ENCODE measurements at regions not wholly inside any gene's neighbourhood (a gene's known extent, or its start where the extent isn't known, plus 50 kb on each side); places are given as distances from the start of the nearest gene placed in this dataset.
"Not testable (repeated sequence)": the region's sequence is repeated elsewhere in the genome, so short reads cannot be mapped to it uniquely, and the experiment has no call there.

DNA sequence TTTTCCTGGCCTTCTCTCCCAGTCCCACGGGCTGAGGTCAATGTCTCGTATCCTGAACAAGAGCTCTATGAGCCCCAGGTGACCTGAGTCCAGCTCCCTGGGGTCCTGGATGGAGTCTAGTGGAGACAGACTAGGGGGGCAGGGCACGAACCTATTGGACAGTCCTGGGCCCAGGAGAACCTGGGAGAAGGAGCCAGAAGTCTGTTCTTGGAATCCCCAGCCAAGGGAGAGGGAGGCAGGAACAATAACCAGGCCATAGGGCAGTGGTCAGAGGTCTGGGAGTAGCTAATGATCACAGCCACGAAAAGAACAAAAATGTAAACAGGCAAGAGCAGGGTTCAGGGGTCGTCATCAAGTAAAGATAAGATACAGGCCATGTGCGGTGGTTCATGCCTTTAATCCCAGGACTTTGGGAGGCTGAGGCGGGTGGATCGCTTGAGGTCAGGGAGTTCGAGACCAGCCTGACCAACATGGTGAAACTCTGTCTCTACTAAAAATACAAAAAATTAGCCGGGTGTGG, 60.8 kb downstream of the COPRS start:
- Histone ChIP-seq H3K36me3 (no peaks in the 10 kb centered on the region), H3K4me1 (no peaks in the 10 kb centered on the region), H3K4me3 (no peak overlapping the region), H3K27me3 (no peaks in the 10 kb centered on the region), H3K9me3 (no peaks in the 10 kb centered on the region), H3K27ac (no peak overlapping the region)
- DNase-seq (ENCODE audit: low spot score in 2 of 2): no peak
- intact Hi-C loops (cut with DNase I): no loop called here
- TF ChIP-seq, protein P1, sequence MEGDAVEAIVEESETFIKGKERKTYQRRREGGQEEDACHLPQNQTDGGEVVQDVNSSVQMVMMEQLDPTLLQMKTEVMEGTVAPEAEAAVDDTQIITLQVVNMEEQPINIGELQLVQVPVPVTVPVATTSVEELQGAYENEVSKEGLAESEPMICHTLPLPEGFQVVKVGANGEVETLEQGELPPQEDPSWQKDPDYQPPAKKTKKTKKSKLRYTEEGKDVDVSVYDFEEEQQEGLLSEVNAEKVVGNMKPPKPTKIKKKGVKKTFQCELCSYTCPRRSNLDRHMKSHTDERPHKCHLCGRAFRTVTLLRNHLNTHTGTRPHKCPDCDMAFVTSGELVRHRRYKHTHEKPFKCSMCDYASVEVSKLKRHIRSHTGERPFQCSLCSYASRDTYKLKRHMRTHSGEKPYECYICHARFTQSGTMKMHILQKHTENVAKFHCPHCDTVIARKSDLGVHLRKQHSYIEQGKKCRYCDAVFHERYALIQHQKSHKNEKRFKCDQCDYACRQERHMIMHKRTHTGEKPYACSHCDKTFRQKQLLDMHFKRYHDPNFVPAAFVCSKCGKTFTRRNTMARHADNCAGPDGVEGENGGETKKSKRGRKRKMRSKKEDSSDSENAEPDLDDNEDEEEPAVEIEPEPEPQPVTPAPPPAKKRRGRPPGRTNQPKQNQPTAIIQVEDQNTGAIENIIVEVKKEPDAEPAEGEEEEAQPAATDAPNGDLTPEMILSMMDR (IDR thresholded peaks at IDR 0.05): no peak

DNA sequence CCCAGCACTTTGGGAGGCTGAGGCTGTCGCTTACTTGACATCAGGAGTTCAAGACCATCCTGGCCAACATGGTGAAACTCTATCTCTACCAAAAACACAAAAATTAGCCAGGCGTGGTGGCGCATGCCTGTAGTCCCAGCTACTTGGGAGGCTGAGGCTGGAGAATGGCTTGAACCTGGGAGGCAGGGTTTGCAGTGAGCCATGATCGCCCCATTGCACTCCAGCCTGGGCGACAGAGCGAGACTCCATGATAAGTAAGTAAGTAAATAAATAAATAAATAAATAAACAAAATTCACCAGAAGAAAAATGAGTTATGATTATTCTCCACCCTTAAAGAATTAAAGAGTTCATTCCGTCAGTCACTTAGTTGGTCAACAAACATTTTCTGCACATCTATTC, 63.1 kb downstream of the COPRS start:
- DNase-seq (ENCODE audit: low spot score in 2 of 2); H3K4me1 ChIP-seq; H3K36me3 ChIP-seq; H3K27me3 ChIP-seq; H3K9me3 ChIP-seq; intact Hi-C loops (cut with DNase I); H3K4me3 ChIP-seq; H3K27ac ChIP-seq: not testable (repeated sequence)

DNA sequence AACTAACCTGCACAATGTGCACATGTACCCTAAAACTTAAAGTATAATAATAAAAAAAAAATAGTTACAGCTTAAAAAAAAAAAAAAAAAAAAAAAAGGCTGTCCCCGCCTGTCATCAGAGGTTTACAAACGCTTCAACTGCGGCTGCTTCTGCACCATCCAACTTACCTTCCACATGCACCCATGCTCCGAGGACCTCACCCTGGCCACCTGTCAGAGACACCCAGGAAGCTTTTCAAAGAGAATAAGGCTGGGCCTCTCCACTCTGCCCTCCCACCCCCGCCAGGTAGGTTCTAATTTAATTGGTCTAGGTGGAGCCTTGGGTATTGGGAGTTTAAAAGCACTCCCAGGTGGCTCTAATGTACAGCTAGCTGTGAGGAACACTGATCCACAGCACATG, 64.9 kb downstream of the COPRS start:
- intact Hi-C loops (cut with DNase I): no loop called here
- no peak for DNase-seq (ENCODE audit: low spot score in 2 of 2)
- TF ChIP-seq, protein P1 (IDR thresholded peaks at IDR 0.05): no peak
- Histone ChIP-seq H3K27ac (no peak overlapping the region), H3K4me3 (no peak overlapping the region), H3K4me1 (no peaks in the 10 kb centered on the region), H3K9me3 (no peaks in the 10 kb centered on the region), H3K36me3 (no peaks in the 10 kb centered on the region), H3K27me3 (no peaks in the 10 kb centered on the region)

DNA sequence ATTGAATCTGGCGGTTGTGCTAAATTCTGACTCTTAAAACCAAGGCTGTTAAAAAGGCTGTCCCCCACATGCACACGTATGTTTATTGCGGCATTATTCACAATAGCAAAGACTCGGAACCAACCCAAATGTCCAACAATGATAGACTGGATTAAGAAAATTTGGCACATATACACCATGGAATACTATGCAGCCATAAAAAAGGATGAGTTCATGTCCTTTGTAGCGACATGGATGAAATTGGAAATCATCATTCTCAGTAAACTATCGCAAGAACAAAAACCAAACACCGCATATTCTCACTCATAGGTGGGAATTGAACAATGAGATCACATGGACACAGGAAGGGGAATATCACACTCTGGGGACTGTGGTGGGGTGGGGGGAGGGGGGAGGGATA, 65.4 kb downstream of the COPRS start:
- H3K9me3 ChIP-seq; DNase-seq (ENCODE audit: low spot score in 2 of 2); H3K27ac ChIP-seq; intact Hi-C loops (cut with DNase I); H3K27me3 ChIP-seq; H3K36me3 ChIP-seq; H3K4me3 ChIP-seq; H3K4me1 ChIP-seq: not testable (repeated sequence)

DNA sequence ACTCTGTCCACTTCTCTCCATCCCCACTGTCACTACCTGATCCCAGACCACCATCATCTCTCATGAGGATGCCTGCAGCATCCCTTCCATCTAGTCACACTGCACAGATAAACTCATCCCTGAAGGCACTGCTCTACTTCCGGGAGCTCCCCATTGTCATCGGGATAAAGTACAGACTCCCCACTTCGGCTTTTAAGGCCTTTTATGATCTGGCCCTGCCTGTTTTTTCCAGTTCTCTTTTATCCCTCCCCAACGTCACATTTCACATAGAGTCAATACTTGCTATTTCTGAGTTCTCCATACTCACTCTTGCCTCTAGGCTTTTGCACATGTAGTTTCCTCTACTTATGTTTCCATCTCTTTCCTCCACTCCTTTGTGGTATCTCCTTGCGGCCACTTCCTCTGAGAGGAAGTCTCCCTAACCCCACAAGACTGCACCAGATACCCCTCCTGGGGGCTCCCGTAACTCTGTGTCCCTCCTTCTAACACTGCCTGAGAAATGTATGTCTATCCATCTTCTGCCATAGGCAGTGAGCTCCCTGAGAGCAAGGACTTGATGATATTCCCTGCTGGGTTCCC, 66.9 kb downstream of the COPRS start:
- intact Hi-C loops (cut with DNase I): no loop called here
- DNase-seq (ENCODE audit: low spot score in 2 of 2): no peak
- Histone ChIP-seq H3K27me3 (no peaks in the 10 kb centered on the region), H3K9me3 (no peaks in the 10 kb centered on the region), H3K27ac (no peak overlapping the region), H3K4me1 (peaks cover 0 to 7% of the 10 kb centered on the region in 2 donors), H3K36me3 (no peaks in the 10 kb centered on the region), H3K4me3 (no peak overlapping the region)
- TF ChIP-seq, protein P1 (IDR thresholded peaks at IDR 0.05): no peak

DNA sequence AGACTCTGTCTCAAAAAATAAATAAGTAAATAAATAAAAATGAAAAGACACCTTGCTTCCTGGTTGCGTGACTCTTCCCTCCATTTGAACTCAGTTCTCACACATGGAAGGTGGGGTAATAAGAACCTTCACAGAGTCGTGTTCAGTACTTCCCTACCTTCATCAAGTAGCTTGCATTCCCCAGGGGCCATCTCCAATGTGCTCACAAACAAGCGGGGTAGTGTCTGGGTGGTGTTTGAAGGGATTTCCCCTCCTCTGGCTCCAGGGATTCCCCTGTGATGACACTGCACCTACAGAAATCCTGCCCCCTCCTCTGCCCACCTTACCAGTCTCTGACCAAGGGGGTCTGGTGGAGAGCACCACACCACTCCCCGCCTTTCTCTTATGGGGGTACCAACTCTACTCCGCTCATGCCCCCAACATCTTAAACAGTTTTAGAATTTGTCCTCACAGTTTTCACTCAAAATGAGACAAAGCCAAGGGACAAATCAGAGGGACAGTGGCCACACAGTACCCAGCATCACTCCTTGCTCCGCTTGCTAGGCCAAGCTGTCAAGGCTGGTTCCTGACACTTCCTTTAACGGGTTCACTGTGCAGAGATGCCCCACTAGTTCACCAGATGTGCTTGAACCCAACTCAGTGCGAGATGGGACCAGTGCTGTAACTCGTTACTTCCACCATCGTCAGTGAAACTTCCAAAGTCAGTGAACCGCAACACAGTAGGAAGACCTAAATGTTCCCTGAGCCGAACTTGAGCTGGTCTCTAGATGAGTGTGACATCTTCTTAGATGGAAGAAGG, 69.1 kb downstream of the COPRS start:
- no peaks in the 10 kb centered on the region for H3K36me3 ChIP-seq
- no peaks in the 10 kb centered on the region for H3K27me3 ChIP-seq
- no peaks in the 10 kb centered on the region for H3K9me3 ChIP-seq
- no peak overlapping the region for H3K4me3 ChIP-seq
- no peak for DNase-seq (ENCODE audit: low spot score in 2 of 2)
- intact Hi-C loops (cut with DNase I): loop anchor here (2.0 to 5.0 kb wide), 2 partner anchors 93 to 218 kb away; no protein-coding TSS in a partner anchor
- peaks cover 0 to 7% of the 10 kb centered on the region in 2 donors for H3K4me1 ChIP-seq
- TF ChIP-seq, protein P1 (IDR thresholded peaks at IDR 0.05): no peak
- no peak overlapping the region for H3K27ac ChIP-seq
